ENCODE measurements at regions not wholly inside any gene's neighbourhood (a gene's known extent, or its start where the extent isn't known, plus 50 kb on each side); places are given as distances from the start of the nearest gene placed in this dataset.

- no peak for DNase-seq
- H3K9me3 ChIP-seq: no peaks in the 10 kb centered on the region
- H3K4me3 ChIP-seq: no peak overlapping the region
- TF ChIP-seq CTCF (IDR thresholded peaks at IDR 0.05): no peak
- H3K4me1 ChIP-seq: no peaks in the 10 kb centered on the region
- peaks cover 17% of the 10 kb centered on the region for H3K27me3 ChIP-seq
- H3K36me3 ChIP-seq: no peaks in the 10 kb centered on the region
- H3K27ac ChIP-seq: no peak overlapping the region
- H3K9ac ChIP-seq (ENCODE audit: low read depth in 2 of 2, low read length in 2 of 2): no peak overlapping the region
- intact Hi-C loops (cut with DNase I): no loop called here
Observed at GRCh38 chr10:109457302-109457638, 466.0 kb downstream of the XPNPEP1 start.

GRCh38 chr10:109456566-109457301, 466.6 kb downstream of the XPNPEP1 start:
- Histone ChIP-seq H3K27me3 (peaks cover 17% of the 10 kb centered on the region), H3K9me3 (no peaks in the 10 kb centered on the region), H3K4me1 (no peaks in the 10 kb centered on the region), H3K27ac (no peak overlapping the region), H3K4me3 (no peak overlapping the region), H3K36me3 (no peaks in the 10 kb centered on the region), H3K9ac (ENCODE audit: low read depth in 2 of 2, low read length in 2 of 2) (no peak overlapping the region)
- no peak for TF ChIP-seq CTCF (IDR thresholded peaks at IDR 0.05)
- no peak for DNase-seq
- intact Hi-C loops (cut with DNase I): no loop called here

- Histone ChIP-seq H3K27me3 (peaks cover 17% of the 10 kb centered on the region), H3K4me1 (no peaks in the 10 kb centered on the region), H3K9me3 (no peaks in the 10 kb centered on the region), H3K9ac (ENCODE audit: low read depth in 2 of 2, low read length in 2 of 2) (no peak overlapping the region), H3K27ac (no peak overlapping the region), H3K36me3 (no peaks in the 10 kb centered on the region), H3K4me3 (no peak overlapping the region)
- DNase-seq: no peak
- intact Hi-C loops (cut with DNase I): no loop called here
- TF ChIP-seq CTCF (IDR thresholded peaks at IDR 0.05): no peak
Observed at GRCh38 chr10:109454691-109455090, 468.6 kb downstream of the XPNPEP1 start.

GRCh38 chr10:109451879-109452278, 471.4 kb downstream of the XPNPEP1 start:
- no peak for TF ChIP-seq CTCF (IDR thresholded peaks at IDR 0.05)
- Histone ChIP-seq H3K4me3 (no peak overlapping the region), H3K27ac (no peak overlapping the region), H3K9ac (ENCODE audit: low read depth in 2 of 2, low read length in 2 of 2) (no peak overlapping the region), H3K9me3 (no peaks in the 10 kb centered on the region), H3K36me3 (no peaks in the 10 kb centered on the region), H3K27me3 (peaks cover 7% of the 10 kb centered on the region), H3K4me1 (no peaks in the 10 kb centered on the region)
- no peak for DNase-seq
- intact Hi-C loops (cut with DNase I): no loop called here

GRCh38 chr10:109450702-109451101, 472.6 kb downstream of the XPNPEP1 start:
- Histone ChIP-seq H3K4me3 (no peak overlapping the region), H3K9me3 (no peaks in the 10 kb centered on the region), H3K36me3 (no peaks in the 10 kb centered on the region), H3K4me1 (no peaks in the 10 kb centered on the region), H3K27ac (no peak overlapping the region), H3K27me3 (no peaks in the 10 kb centered on the region), H3K9ac (ENCODE audit: low read depth in 2 of 2, low read length in 2 of 2) (no peak overlapping the region)
- DNase-seq: no peak
- intact Hi-C loops (cut with DNase I): no loop called here
- no peak for TF ChIP-seq CTCF (IDR thresholded peaks at IDR 0.05)

Data from colonic mucosa (tissue), 4 donors.